Fibroblast of lung (primary cell): ENCODE measurements at regions not wholly inside any gene's neighbourhood (a gene's known extent, or its start where the extent isn't known, plus 50 kb on each side); places are given as distances from the start of the nearest gene placed in this dataset.

Experiments
- DNase-seq, 2 donors: peaks; one replicate each; pipeline versions ENCODE4 v3.0.0 to v3.0.0-alpha.2; 2010; ENCODE audit warnings: low read depth in 2 of 2
- H2AFZ ChIP-seq: 2 replicates; pipeline ENCODE4 v1.5.1; 2012; ENCODE audit warnings: low read length, control low read depth, inconsistent platforms
- H3K27ac ChIP-seq: 2 replicates; pipeline ENCODE4 v1.5.1; 2011; ENCODE audit warnings: low read length, control low read depth; ENCODE audit not compliant: insufficient read depth
- H3K27me3 ChIP-seq: 2 replicates; pipeline ENCODE4 v1.5.1; 2011; ENCODE audit warnings: mild to moderate bottlenecking, low read length; ENCODE audit not compliant: control insufficient read depth, insufficient read depth
- H3K36me3 ChIP-seq: 2 replicates; pipeline ENCODE4 v1.5.1; 2011; ENCODE audit warnings: low read length; ENCODE audit not compliant: control insufficient read depth, insufficient read depth
- H3K4me1 ChIP-seq: 2 replicates; pipeline ENCODE4 v1.5.1; 2011; ENCODE audit warnings: low read length; ENCODE audit not compliant: control insufficient read depth, insufficient read depth; ENCODE audit errors: extremely low read depth
- H3K4me2 ChIP-seq: 2 replicates; pipeline ENCODE4 v1.5.1; 2011; ENCODE audit warnings: low read length, control low read depth; ENCODE audit not compliant: insufficient read depth; ENCODE audit errors: extremely low read depth
- H3K4me3 ChIP-seq, 4 experiments: fragments of 200-600 bp in 1 of 4; sonication (generic) in 1 of 4; replicated peaks in 1 of 4; 2 replicates each; pipeline ENCODE4 v1.5.1; 2011 to 2016; ENCODE audit warnings: low read length in 4 of 4, low read depth in 3 of 4, mild to moderate bottlenecking in 3 of 4, control low read depth in 2 of 4, inconsistent platforms in 1 of 4, mixed read lengths in 1 of 4; ENCODE audit not compliant: insufficient read depth in 1 of 4; ENCODE audit errors: control extremely low read depth in 1 of 4
- H3K79me2 ChIP-seq: 2 replicates; pipeline ENCODE4 v1.5.1; 2012; ENCODE audit warnings: mild to moderate bottlenecking, low read length, inconsistent platforms; ENCODE audit not compliant: control insufficient read depth, insufficient read depth
- H3K9ac ChIP-seq: 2 replicates; pipeline ENCODE4 v1.5.1; 2011; ENCODE audit warnings: mild to moderate bottlenecking, low read length, control low read depth; ENCODE audit not compliant: insufficient read depth
- H3K9me3 ChIP-seq: 2 replicates; pipeline ENCODE4 v1.5.1; 2012; ENCODE audit warnings: low read depth, low read length; ENCODE audit not compliant: control insufficient read depth, insufficient read depth
- H4K20me1 ChIP-seq: 2 replicates; pipeline ENCODE4 v1.5.1; 2011; ENCODE audit warnings: low read length; ENCODE audit not compliant: control insufficient read depth, insufficient read depth; ENCODE audit errors: extremely low read depth
- CTCF ChIP-seq, 2 donors: IDR thresholded peaks in 1 of 2; conservative IDR thresholded peaks in 1 of 2; 1 replicate in 1 of 2; 2 replicates in 1 of 2; pipeline ENCODE4 v1.5.1; 2011 to 2012; ENCODE audit warnings: low read length in 2 of 2, control low read depth in 1 of 2, inconsistent platforms in 1 of 2, low read depth in 1 of 2, mild to moderate bottlenecking in 1 of 2
- EZH2 ChIP-seq: IDR thresholded peaks from 2 replicates; pipeline ENCODE4 v1.5.1; 2012; ENCODE audit warnings: low read length, control low read depth, mild to moderate bottlenecking; ENCODE audit errors: missing control alignments

GRCh38 chr1:163467289-163467688 is 145.5 kb downstream of the NUF2 start:
- Histone ChIP-seq H3K4me1 (no peaks in the 10 kb centered on the region), H3K4me3 (no peak overlapping the region), H3K4me2 (no peak overlapping the region), H3K27ac (no peak overlapping the region), H3K27me3 (no peaks in the 10 kb centered on the region), H3K79me2 (no peaks in the 10 kb centered on the region), H2AFZ (no peak overlapping the region), H3K9me3 (no peaks in the 10 kb centered on the region), H3K36me3 (no peaks in the 10 kb centered on the region), H3K9ac (no peak overlapping the region), H4K20me1 (no peaks in the 10 kb centered on the region)
- no peak for TF ChIP-seq EZH2
- TF ChIP-seq CTCF (conservative IDR thresholded peaks at IDR 0.05 in 1 of 2, IDR thresholded peaks at IDR 0.05 in 1 of 2; ENCODE audit: low read depth in 1 of 2, low read length in 2 of 2), result no peak
- DNase-seq, result no peak

GRCh38 chr1:163471779-163472650 is 150.3 kb downstream of the NUF2 start:
- no peaks in the 10 kb centered on the region for H3K79me2 ChIP-seq
- H3K27me3 ChIP-seq, result no peaks in the 10 kb centered on the region
- H3K4me3 ChIP-seq, result no peak overlapping the region
- no peak overlapping the region for H3K9ac ChIP-seq
- DNase-seq, result peak in 1 of 2 donors; percentile 1
- no peak overlapping the region for H2AFZ ChIP-seq
- H3K4me2 ChIP-seq, result no peak overlapping the region
- H3K9me3 ChIP-seq, result no peaks in the 10 kb centered on the region
- H4K20me1 ChIP-seq, result no peaks in the 10 kb centered on the region
- H3K27ac ChIP-seq, result no peak overlapping the region
- TF ChIP-seq CTCF (conservative IDR thresholded peaks at IDR 0.05 in 1 of 2, IDR thresholded peaks at IDR 0.05 in 1 of 2; ENCODE audit: low read depth in 1 of 2, low read length in 2 of 2), result no peak
- TF ChIP-seq EZH2, result no peak
- H3K36me3 ChIP-seq, result no peaks in the 10 kb centered on the region
- no peaks in the 10 kb centered on the region for H3K4me1 ChIP-seq

- Histone ChIP-seq H3K27ac (no peak overlapping the region), H3K9me3 (no peaks in the 10 kb centered on the region), H2AFZ (no peak overlapping the region), H3K36me3 (no peaks in the 10 kb centered on the region), H3K4me3 (peak overlapping the region in 1 of 4 experiments; percentile 0), H3K27me3 (no peaks in the 10 kb centered on the region), H3K79me2 (no peaks in the 10 kb centered on the region), H3K4me1 (no peaks in the 10 kb centered on the region), H3K4me2 (no peak overlapping the region), H3K9ac (no peak overlapping the region), H4K20me1 (no peaks in the 10 kb centered on the region)
- TF ChIP-seq CTCF (conservative IDR thresholded peaks at IDR 0.05 in 1 of 2, IDR thresholded peaks at IDR 0.05 in 1 of 2; ENCODE audit: low read depth in 1 of 2, low read length in 2 of 2) (no peak), EZH2 (no peak)
- no peak for DNase-seq
Measured at GRCh38 chr1:163472651-163473248, 151.0 kb downstream of the NUF2 start.
